Common myeloid progenitor, CD34-positive (primary cell): ENCODE measurements at regions not wholly inside any gene's neighbourhood (a gene's known extent, or its start where the extent isn't known, plus 50 kb on each side); places are given as distances from the start of the nearest gene placed in this dataset.

Source experiments
- CTCF ChIA-PET: fragments of 350-600 bp; sonication (Branson Sonifier 250); formaldehyde crosslinking; loops from one replicate; lab custom pipeline; 2021; ENCODE audit warnings: antibody characterized with exemption; lab: Charles Lee
- POLR2A ChIA-PET: fragments of 350-600 bp; sonication (Branson Sonifier 250); formaldehyde crosslinking; loops from one replicate; lab custom pipeline; 2021; ENCODE audit warnings: antibody characterized with exemption; lab: Charles Lee
- DNase-seq, 3 donors: peaks; one replicate each; pipeline versions ENCODE4 v3.0.0 to v3.0.0-alpha.2; 2013
- H3K27ac ChIP-seq, 2 experiments: 1 replicate in 1 of 2; 2 replicates in 1 of 2; pipeline ENCODE4 v1.7.0; 2013; ENCODE audit warnings: inconsistent platforms in 2 of 2, low read length in 2 of 2, mild to moderate bottlenecking in 2 of 2, low read depth in 1 of 2, moderate library complexity in 1 of 2; ENCODE audit not compliant: severe bottlenecking in 2 of 2, insufficient read depth in 1 of 2, poor library complexity in 1 of 2
- H3K27me3 ChIP-seq, 5 experiments: replicated peaks in 2 of 5; 1 replicate in 3 of 5; 2 replicates in 2 of 5; pipeline versions ENCODE4 v1.6.1 to v1.7.0; 2013; ENCODE audit warnings: low read length in 4 of 5, mild to moderate bottlenecking in 2 of 5, moderate library complexity in 2 of 5, inconsistent platforms in 1 of 5; ENCODE audit not compliant: insufficient read depth in 5 of 5, control insufficient read depth in 4 of 5
- H3K36me3 ChIP-seq, 4 experiments: 1 replicate in 2 of 4; 2 replicates in 2 of 4; pipeline versions ENCODE4 v1.6.1 to v1.7.0; 2013; ENCODE audit warnings: low read length in 3 of 4, control low read depth in 1 of 4, mild to moderate bottlenecking in 1 of 4; ENCODE audit not compliant: control insufficient read depth in 4 of 4, insufficient read depth in 4 of 4
- H3K4me1 ChIP-seq, 4 experiments: 1 replicate in 3 of 4; 2 replicates in 1 of 4; pipeline versions ENCODE4 v1.6.1 to v1.7.1; 2013; ENCODE audit warnings: low read length in 3 of 4, mild to moderate bottlenecking in 3 of 4, control low read depth in 1 of 4, inconsistent platforms in 1 of 4, moderate library complexity in 1 of 4; ENCODE audit not compliant: control insufficient read depth in 4 of 4, insufficient read depth in 4 of 4; ENCODE audit errors: control extremely low read depth in 1 of 4
- H3K4me3 ChIP-seq, 7 experiments: 1 replicate in 4 of 7; 2 replicates in 3 of 7; pipeline versions ENCODE4 v1.5.1 to v1.7.0; 2013; ENCODE audit warnings: mild to moderate bottlenecking in 7 of 7, low read length in 6 of 7, moderate library complexity in 6 of 7, inconsistent platforms in 2 of 7, low read depth in 2 of 7, control low read depth in 1 of 7; ENCODE audit not compliant: insufficient read depth in 4 of 7, control insufficient read depth in 1 of 7; ENCODE audit errors: extremely low read depth in 1 of 7
- H3K9me3 ChIP-seq, 5 experiments: 1 replicate in 4 of 5; 2 replicates in 1 of 5; pipeline versions ENCODE4 v1.6.1 to v1.7.1; 2013; ENCODE audit warnings: low read length in 4 of 5, mild to moderate bottlenecking in 2 of 5, inconsistent platforms in 1 of 5, low read depth in 1 of 5, moderate library complexity in 1 of 5; ENCODE audit not compliant: control insufficient read depth in 4 of 5, insufficient read depth in 2 of 5; ENCODE audit errors: control extremely low read depth in 1 of 5
- WGBS: methylation state at CpG from one replicate; pipeline ENCODE4 v1.1.5; 2013; ENCODE audit not compliant: insufficient coverage; 5-methylcytosine and 5-hydroxymethylcytosine counted together

GRCh38 chr3:40639006-40639405 is 114.2 kb downstream of the ZNF621 start:
- Histone ChIP-seq H3K27me3 (no peaks in the 10 kb centered on the region), H3K36me3 (no peaks in the 10 kb centered on the region), H3K4me1 (no peaks in the 10 kb centered on the region), H3K27ac (no peak overlapping the region), H3K9me3 (peaks cover 0 to 5% (median 1%) of the 10 kb centered on the region in 5 experiments), H3K4me3 (no peak overlapping the region)
- WGBS = no CpG with 5 or more reads among the region's 1 CpG
- ChIA-PET POLR2A (no interaction called here), CTCF (no interaction called here)
- no peak for DNase-seq

GRCh38 chr3:40642812-40643211 is 118.1 kb downstream of the ZNF621 start:
- no peaks in the 10 kb centered on the region for H3K27me3 ChIP-seq
- H3K4me1 ChIP-seq = no peaks in the 10 kb centered on the region
- ChIA-PET POLR2A (no interaction called here), CTCF (no interaction called here)
- no peak overlapping the region for H3K4me3 ChIP-seq
- WGBS = 100% methylated on average over 2 of the region's 5 CpGs
- no peaks in the 10 kb centered on the region for H3K9me3 ChIP-seq
- DNase-seq = no peak
- no peaks in the 10 kb centered on the region for H3K36me3 ChIP-seq
- H3K27ac ChIP-seq = no peak overlapping the region

GRCh38 chr3:40645883-40646282 is 121.1 kb downstream of the ZNF621 start:
- 100% methylated on average over 1 of the region's 3 CpGs for WGBS
- Histone ChIP-seq H3K27me3 (no peaks in the 10 kb centered on the region), H3K4me1 (no peaks in the 10 kb centered on the region), H3K4me3 (no peak overlapping the region), H3K27ac (no peak overlapping the region), H3K9me3 (no peaks in the 10 kb centered on the region), H3K36me3 (no peaks in the 10 kb centered on the region)
- no peak for DNase-seq
- ChIA-PET POLR2A (no interaction called here), CTCF (no interaction called here)

GRCh38 chr3:40649346-40649745 is 124.6 kb downstream of the ZNF621 start:
- ChIA-PET CTCF (no interaction called here), POLR2A (no interaction called here)
- no peak for DNase-seq
- Histone ChIP-seq H3K4me3 (no peak overlapping the region), H3K36me3 (no peaks in the 10 kb centered on the region), H3K9me3 (no peaks in the 10 kb centered on the region), H3K4me1 (no peaks in the 10 kb centered on the region), H3K27ac (no peak overlapping the region), H3K27me3 (peaks cover 0 to 2% (median 0%) of the 10 kb centered on the region in 5 experiments)
- WGBS = 94% methylated on average over 4 of the region's 4 CpGs

- Histone ChIP-seq H3K4me1 (no peaks in the 10 kb centered on the region), H3K27ac (no peak overlapping the region), H3K27me3 (peaks cover 0 to 2% (median 0%) of the 10 kb centered on the region in 5 experiments), H3K4me3 (no peak overlapping the region), H3K9me3 (no peaks in the 10 kb centered on the region), H3K36me3 (no peaks in the 10 kb centered on the region)
- ChIA-PET POLR2A (no interaction called here), CTCF (no interaction called here)
- DNase-seq = no peak
- 97% methylated on average over 5 of the region's 5 CpGs for WGBS
Observed at GRCh38 chr3:40652072-40652471, 127.3 kb downstream of the ZNF621 start.

- Histone ChIP-seq H3K27me3 (peaks cover 0 to 2% (median 0%) of the 10 kb centered on the region in 5 experiments), H3K36me3 (no peaks in the 10 kb centered on the region), H3K27ac (no peak overlapping the region), H3K4me1 (no peaks in the 10 kb centered on the region), H3K9me3 (no peaks in the 10 kb centered on the region), H3K4me3 (no peak overlapping the region)
- POLR2A ChIA-PET = no interaction called here
- WGBS = 100% methylated on average over 1 of the region's 2 CpGs
- CTCF ChIA-PET = no interaction called here
- no peak for DNase-seq
Observed at GRCh38 chr3:40653001-40653400, 128.2 kb downstream of the ZNF621 start.

- H3K4me3 ChIP-seq = no peak overlapping the region
- DNase-seq = no peak
- no peaks in the 10 kb centered on the region for H3K9me3 ChIP-seq
- H3K36me3 ChIP-seq = no peaks in the 10 kb centered on the region
- WGBS = 90% methylated on average over 3 of the region's 3 CpGs
- no peaks in the 10 kb centered on the region for H3K4me1 ChIP-seq
- POLR2A ChIA-PET = no interaction called here
- CTCF ChIA-PET = no interaction called here
- no peak overlapping the region for H3K27ac ChIP-seq
- H3K27me3 ChIP-seq = peaks cover 0 to 2% (median 0%) of the 10 kb centered on the region in 5 experiments
Observed at GRCh38 chr3:40653878-40654277, 129.1 kb downstream of the ZNF621 start.
